NB4 (cell line): ENCODE measurements at regions not wholly inside any gene's neighbourhood (a gene's known extent, or its start where the extent isn't known, plus 50 kb on each side); places are given as distances from the start of the nearest gene placed in this dataset.

Source experiments
- DNase-seq: peaks from one replicate; pipeline ENCODE4 v3.0.0; 2010; ENCODE audit warnings: low read depth
- H3K4me3 ChIP-seq: one replicate; pipeline ENCODE4 v1.5.1; 2011; ENCODE audit warnings: mild to moderate bottlenecking, low read depth, low read length, moderate library complexity
- MAX ChIP-seq: IDR thresholded peaks from 2 replicates; pipeline ENCODE4 v1.6.1; 2011; ENCODE audit warnings: low read depth, low read length
- MYC ChIP-seq: IDR thresholded peaks from 2 replicates; pipeline ENCODE4 v1.6.1; 2011; ENCODE audit warnings: low read depth, low read length
- POLR2A ChIP-seq: IDR thresholded peaks from 2 replicates; pipeline ENCODE4 v1.6.1; 2011; ENCODE audit warnings: mild to moderate bottlenecking; ENCODE audit not compliant: insufficient read length; ENCODE audit errors: extremely low read depth
- TF ChIP-seq, protein P1 (sequence below): IDR thresholded peaks from one replicate; pipeline ENCODE4 v1.5.1; 2012; ENCODE audit warnings: low read depth, low read length

- DNase-seq, result no peak
- no peak for TF ChIP-seq MYC
- no peak for TF ChIP-seq MAX
- TF ChIP-seq, protein P1, sequence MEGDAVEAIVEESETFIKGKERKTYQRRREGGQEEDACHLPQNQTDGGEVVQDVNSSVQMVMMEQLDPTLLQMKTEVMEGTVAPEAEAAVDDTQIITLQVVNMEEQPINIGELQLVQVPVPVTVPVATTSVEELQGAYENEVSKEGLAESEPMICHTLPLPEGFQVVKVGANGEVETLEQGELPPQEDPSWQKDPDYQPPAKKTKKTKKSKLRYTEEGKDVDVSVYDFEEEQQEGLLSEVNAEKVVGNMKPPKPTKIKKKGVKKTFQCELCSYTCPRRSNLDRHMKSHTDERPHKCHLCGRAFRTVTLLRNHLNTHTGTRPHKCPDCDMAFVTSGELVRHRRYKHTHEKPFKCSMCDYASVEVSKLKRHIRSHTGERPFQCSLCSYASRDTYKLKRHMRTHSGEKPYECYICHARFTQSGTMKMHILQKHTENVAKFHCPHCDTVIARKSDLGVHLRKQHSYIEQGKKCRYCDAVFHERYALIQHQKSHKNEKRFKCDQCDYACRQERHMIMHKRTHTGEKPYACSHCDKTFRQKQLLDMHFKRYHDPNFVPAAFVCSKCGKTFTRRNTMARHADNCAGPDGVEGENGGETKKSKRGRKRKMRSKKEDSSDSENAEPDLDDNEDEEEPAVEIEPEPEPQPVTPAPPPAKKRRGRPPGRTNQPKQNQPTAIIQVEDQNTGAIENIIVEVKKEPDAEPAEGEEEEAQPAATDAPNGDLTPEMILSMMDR, result no peak
- TF ChIP-seq POLR2A, result no peak
- no peak overlapping the region for H3K4me3 ChIP-seq
Observed at GRCh38 chr2:185132501-185133041, 534.2 kb downstream of the ZNF804A start.

DNA sequence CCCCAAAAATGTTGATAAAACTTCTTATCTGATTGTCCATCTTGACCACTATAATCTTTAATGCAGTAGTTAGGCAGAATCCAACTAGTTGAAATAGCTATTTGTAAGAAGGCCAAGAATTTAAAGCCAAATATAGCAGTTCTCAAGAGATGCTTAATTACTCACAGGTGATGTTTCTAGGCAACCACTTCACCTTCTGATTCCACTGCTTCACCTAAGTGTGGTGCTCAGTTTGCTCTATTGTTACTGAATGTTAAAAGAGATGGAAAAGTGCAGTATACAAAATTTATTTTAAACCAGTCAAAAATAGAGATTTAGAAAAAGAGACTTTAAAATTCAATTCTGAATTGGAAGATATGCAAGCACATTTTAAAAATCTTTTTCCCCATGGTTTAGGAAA lies 539.4 kb downstream of the ZNF804A start:
- no peak overlapping the region for H3K4me3 ChIP-seq
- DNase-seq, result no peak
- no peak for TF ChIP-seq MYC

DNA sequence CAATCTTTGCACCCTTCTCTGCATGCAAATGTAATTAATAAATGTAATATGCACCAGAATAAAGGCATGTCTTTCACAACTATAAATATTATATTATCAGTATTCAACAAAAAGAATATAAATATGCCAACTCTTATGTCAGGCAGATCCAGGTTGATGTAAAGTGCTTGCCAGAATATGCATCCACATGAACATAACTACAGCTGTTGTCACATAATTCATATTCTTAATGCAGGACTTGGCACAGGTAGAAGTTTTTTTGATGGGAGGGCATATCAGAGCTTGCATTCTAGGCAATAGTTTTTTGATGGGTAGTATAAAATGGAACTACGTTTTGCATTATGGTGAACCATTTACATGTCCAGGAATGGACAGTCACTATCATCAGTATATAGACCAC lies 544.3 kb downstream of the ZNF804A start:
- H3K4me3 ChIP-seq, result no peak overlapping the region
- DNase-seq, result no peak
- TF ChIP-seq, protein P1, result no peak
- TF ChIP-seq MYC, result no peak
- TF ChIP-seq POLR2A, result no peak
- no peak for TF ChIP-seq MAX

- no peak overlapping the region for H3K4me3 ChIP-seq
- no peak for DNase-seq
- TF ChIP-seq POLR2A (no peak), MYC (no peak), MAX (no peak)
- TF ChIP-seq, protein P1, result no peak
Observed at GRCh38 chr2:185144159-185144919, 546.0 kb downstream of the ZNF804A start.

GRCh38 chr2:185145316-185146121 lies 547.2 kb downstream of the ZNF804A start:
- TF ChIP-seq, protein P1, result no peak
- TF ChIP-seq POLR2A (no peak), MYC (no peak), MAX (no peak)
- DNase-seq, result no peak
- no peak overlapping the region for H3K4me3 ChIP-seq

DNA sequence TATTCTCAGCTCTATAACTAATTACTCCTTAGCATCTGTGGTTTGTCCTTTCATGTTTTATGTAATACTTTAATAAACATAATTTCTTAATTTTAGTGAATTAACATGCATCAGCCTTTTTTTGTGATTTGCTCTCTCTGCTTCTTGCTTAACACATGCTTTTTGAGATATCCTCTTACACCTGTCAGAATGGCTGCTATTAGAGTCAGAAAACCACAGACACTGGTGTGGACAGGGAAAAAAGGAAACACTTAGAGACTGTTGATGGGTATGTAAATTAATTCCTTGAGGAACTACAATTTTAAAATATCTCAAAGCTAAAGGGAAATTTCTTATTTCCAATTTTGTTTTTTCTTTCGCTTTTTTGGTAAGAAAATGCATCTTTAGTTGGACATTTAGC lies 549.0 kb downstream of the ZNF804A start:
- no peak for DNase-seq
- TF ChIP-seq, protein P1, result no peak
- TF ChIP-seq MYC (no peak), MAX (no peak), POLR2A (no peak)
- H3K4me3 ChIP-seq, result no peak overlapping the region
